ENCODE measurements at regions not wholly inside any gene's neighbourhood (a gene's known extent, or its start where the extent isn't known, plus 50 kb on each side); places are given as distances from the start of the nearest gene placed in this dataset.

- H3K27me3 Mint-ChIP-seq (ENCODE audit: low read depth): no peaks in the 10 kb centered on the region
- CTCF ChIA-PET: no interaction called here
- no peak for DNase-seq (ENCODE audit: low spot score)
- H3K27ac Mint-ChIP-seq: no peak overlapping the region
- peaks cover 5% of the 10 kb centered on the region for H3K36me3 Mint-ChIP-seq
- POLR2A ChIA-PET: no interaction called here
- H3K4me3 Mint-ChIP-seq: no peak overlapping the region
- peaks cover 9% of the 10 kb centered on the region for H3K4me1 Mint-ChIP-seq
- peaks cover 13% of the 10 kb centered on the region for H3K9me3 Mint-ChIP-seq
- no peak for TF ChIP-seq ZBTB43 (CRISPR knock-in tag; IDR thresholded peaks at IDR 0.05)
- no peak for TF ChIP-seq NFE2L1 (CRISPR knock-in tag; IDR thresholded peaks at IDR 0.05)
- TF ChIP-seq JUN (CRISPR knock-in tag; IDR thresholded peaks at IDR 0.05): no peak
- no peak for TF ChIP-seq EMX1 (CRISPR knock-in tag; IDR thresholded peaks at IDR 0.05)
- TF ChIP-seq ZNF219 (CRISPR knock-in tag; IDR thresholded peaks at IDR 0.05; ENCODE audit: borderline replicate concordance): no peak
- ATAC-seq: no peak
Measured at GRCh38 chr5:166285361-166285760, 2006.1 kb upstream of the WWC1 start.

DNA sequence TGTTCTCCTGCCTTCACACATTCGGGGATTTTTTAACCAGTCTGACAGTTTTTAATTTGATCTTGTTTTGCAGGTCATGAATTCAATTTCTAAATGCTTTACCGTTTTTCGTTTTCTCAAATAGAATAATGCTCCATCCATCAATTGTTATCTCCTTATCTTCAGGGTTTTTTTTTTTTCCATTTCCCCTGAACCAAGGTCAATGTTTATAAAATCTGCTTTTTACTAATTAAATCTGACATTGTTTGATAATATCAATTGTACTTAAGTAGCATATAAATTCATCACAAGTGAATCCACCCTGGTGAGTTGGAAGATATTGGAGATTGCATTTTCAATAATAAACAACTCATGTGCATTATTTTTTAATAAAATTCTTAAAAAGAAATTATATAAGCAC, 2004.6 kb upstream of the WWC1 start:
- Mint-ChIP-seq H3K27me3 (ENCODE audit: low read depth) (no peaks in the 10 kb centered on the region), H3K27ac (no peak overlapping the region), H3K4me1 (peaks cover 7% of the 10 kb centered on the region), H3K9me3 (peaks cover 24% of the 10 kb centered on the region), H3K4me3 (no peak overlapping the region), H3K36me3 (peaks cover 15% of the 10 kb centered on the region)
- ATAC-seq (no peak), DNase-seq (ENCODE audit: low spot score) (no peak)
- ChIA-PET CTCF (no interaction called here), POLR2A (interaction anchor here (0.7 kb wide), 1 partner anchor 36 kb away, joined by 3 read pairs; no protein-coding TSS in a partner anchor)
- TF ChIP-seq ZBTB21 (CRISPR knock-in tag; IDR thresholded peaks at IDR 0.05; ENCODE audit: borderline replicate concordance) (no peak), ZNF396 (CRISPR knock-in tag; IDR thresholded peaks at IDR 0.05; ENCODE audit: borderline replicate concordance) (no peak), TEAD4 (CRISPR knock-in tag; IDR thresholded peaks at IDR 0.05) (no peak), ZNF232 (CRISPR knock-in tag; IDR thresholded peaks at IDR 0.05) (no peak), SMAD4 (CRISPR knock-in tag; IDR thresholded peaks at IDR 0.05) (no peak), NR2C2 (CRISPR knock-in tag; IDR thresholded peaks at IDR 0.05) (no peak), NFYB (CRISPR knock-in tag; conservative IDR thresholded peaks at IDR 0.05; ENCODE audit: low read depth) (no peak), GRHL2 (CRISPR knock-in tag; IDR thresholded peaks at IDR 0.05; ENCODE audit: insufficient replicate concordance, severe bottlenecking) (no peak), SP1 (CRISPR knock-in tag; conservative IDR thresholded peaks at IDR 0.05) (no peak)
- TF ChIP-seq, protein P1, sequence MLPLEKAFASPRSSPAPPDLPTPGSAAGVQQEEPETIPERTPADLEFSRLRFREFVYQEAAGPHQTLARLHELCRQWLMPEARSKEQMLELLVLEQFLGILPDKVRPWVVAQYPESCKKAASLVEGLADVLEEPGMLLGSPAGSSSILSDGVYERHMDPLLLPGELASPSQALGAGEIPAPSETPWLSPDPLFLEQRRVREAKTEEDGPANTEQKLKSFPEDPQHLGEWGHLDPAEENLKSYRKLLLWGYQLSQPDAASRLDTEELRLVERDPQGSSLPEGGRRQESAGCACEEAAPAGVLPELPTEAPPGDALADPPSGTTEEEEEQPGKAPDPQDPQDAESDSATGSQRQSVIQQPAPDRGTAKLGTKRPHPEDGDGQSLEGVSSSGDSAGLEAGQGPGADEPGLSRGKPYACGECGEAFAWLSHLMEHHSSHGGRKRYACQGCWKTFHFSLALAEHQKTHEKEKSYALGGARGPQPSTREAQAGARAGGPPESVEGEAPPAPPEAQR (CRISPR knock-in tag; IDR thresholded peaks at IDR 0.05): no peak
- TF ChIP-seq, protein P2, sequence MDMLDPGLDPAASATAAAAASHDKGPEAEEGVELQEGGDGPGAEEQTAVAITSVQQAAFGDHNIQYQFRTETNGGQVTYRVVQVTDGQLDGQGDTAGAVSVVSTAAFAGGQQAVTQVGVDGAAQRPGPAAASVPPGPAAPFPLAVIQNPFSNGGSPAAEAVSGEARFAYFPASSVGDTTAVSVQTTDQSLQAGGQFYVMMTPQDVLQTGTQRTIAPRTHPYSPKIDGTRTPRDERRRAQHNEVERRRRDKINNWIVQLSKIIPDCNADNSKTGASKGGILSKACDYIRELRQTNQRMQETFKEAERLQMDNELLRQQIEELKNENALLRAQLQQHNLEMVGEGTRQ (CRISPR knock-in tag; IDR thresholded peaks at IDR 0.05): no peak
- TF ChIP-seq, protein P3, sequence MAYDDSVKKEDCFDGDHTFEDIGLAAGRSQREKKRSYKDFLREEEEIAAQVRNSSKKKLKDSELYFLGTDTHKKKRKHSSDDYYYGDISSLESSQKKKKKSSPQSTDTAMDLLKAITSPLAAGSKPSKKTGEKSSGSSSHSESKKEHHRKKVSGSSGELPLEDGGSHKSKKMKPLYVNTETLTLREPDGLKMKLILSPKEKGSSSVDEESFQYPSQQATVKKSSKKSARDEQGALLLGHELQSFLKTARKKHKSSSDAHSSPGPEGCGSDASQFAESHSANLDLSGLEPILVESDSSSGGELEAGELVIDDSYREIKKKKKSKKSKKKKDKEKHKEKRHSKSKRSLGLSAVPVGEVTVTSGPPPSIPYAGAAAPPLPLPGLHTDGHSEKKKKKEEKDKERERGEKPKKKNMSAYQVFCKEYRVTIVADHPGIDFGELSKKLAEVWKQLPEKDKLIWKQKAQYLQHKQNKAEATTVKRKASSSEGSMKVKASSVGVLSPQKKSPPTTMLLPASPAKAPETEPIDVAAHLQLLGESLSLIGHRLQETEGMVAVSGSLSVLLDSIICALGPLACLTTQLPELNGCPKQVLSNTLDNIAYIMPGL (CRISPR knock-in tag; IDR thresholded peaks at IDR 0.05): no peak

DNA sequence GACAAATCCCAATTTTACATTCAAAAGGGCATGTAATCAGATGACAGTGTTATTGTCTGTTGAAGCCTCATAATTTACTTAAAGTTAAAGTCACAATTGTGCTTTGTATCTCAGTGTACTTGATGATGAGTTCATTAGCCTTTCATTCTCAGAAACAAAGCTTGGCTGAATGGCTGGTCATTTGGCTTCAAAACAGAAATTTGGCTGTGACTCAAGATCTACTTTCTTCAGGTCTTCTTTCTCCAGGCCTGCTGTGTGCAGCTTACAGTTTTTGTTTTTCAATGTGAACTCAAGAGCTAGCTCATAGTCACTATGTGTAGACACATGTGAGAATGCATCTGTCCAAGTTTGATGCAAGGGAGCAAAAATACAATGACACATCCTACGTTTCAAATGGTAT, 2003.6 kb upstream of the WWC1 start:
- no peak overlapping the region for H3K27ac Mint-ChIP-seq
- POLR2A ChIA-PET: no interaction called here
- H3K27me3 Mint-ChIP-seq (ENCODE audit: low read depth): no peaks in the 10 kb centered on the region
- ATAC-seq (no peak), DNase-seq (ENCODE audit: low spot score) (no peak)
- CTCF ChIA-PET: no interaction called here
- peaks cover 15% of the 10 kb centered on the region for H3K36me3 Mint-ChIP-seq
- no peak overlapping the region for H3K4me3 Mint-ChIP-seq
- H3K9me3 Mint-ChIP-seq: peaks cover 24% of the 10 kb centered on the region
- peaks cover 7% of the 10 kb centered on the region for H3K4me1 Mint-ChIP-seq
- TF ChIP-seq GTF2I (CRISPR knock-in tag; conservative IDR thresholded peaks at IDR 0.05): no peak
- TF ChIP-seq, protein P4, sequence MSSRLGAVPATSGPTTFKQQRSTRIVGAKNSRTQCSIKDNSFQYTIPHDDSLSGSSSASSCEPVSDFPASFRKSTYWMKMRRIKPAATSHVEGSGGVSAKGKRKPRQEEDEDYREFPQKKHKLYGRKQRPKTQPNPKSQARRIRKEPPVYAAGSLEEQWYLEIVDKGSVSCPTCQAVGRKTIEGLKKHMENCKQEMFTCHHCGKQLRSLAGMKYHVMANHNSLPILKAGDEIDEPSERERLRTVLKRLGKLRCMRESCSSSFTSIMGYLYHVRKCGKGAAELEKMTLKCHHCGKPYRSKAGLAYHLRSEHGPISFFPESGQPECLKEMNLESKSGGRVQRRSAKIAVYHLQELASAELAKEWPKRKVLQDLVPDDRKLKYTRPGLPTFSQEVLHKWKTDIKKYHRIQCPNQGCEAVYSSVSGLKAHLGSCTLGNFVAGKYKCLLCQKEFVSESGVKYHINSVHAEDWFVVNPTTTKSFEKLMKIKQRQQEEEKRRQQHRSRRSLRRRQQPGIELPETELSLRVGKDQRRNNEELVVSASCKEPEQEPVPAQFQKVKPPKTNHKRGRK (CRISPR knock-in tag; IDR thresholded peaks at IDR 0.05; ENCODE audit: borderline replicate concordance): no peak
- no peak for TF ChIP-seq ESRRA (CRISPR knock-in tag; IDR thresholded peaks at IDR 0.05; ENCODE audit: borderline replicate concordance)
- no peak for TF ChIP-seq SP1 (CRISPR knock-in tag; conservative IDR thresholded peaks at IDR 0.05)
- TF ChIP-seq ZNF263 (CRISPR knock-in tag; IDR thresholded peaks at IDR 0.05; ENCODE audit: low read depth): no peak
- no peak for TF ChIP-seq CTCF (IDR thresholded peaks at IDR 0.05)
- TF ChIP-seq MYBL2 (CRISPR knock-in tag; IDR thresholded peaks at IDR 0.05): no peak
